Astrocyte (in vitro differentiated cells and primary cell): ENCODE measurements at regions not wholly inside any gene's neighbourhood (a gene's known extent, or its start where the extent isn't known, plus 50 kb on each side); places are given as distances from the start of the nearest gene placed in this dataset.

Source experiments
- DNase-seq: peaks from one replicate; pipeline ENCODE4 v3.0.0-alpha.2; 2010; ENCODE audit warnings: low read depth
- FAIRE-seq: peaks from 2 replicates; lab custom pipeline; 2011; peaks lifted over from hg19 to GRCh38; lab: Jason Lieb, UNC
- H2AFZ ChIP-seq: 2 replicates; pipeline ENCODE4 v1.6.0; 2012; ENCODE audit warnings: low read depth, low read length, inconsistent platforms
- H3K27ac ChIP-seq: 2 replicates; pipeline ENCODE4 v1.5.1; 2011; ENCODE audit warnings: low read depth, low read length, inconsistent platforms
- H3K27me3 ChIP-seq: 2 replicates; pipeline ENCODE4 v1.6.0; 2011; ENCODE audit warnings: low read length, inconsistent platforms; ENCODE audit not compliant: insufficient read depth
- H3K36me3 ChIP-seq: 2 replicates; pipeline ENCODE4 v1.5.1; 2011; ENCODE audit warnings: low read length, inconsistent platforms; ENCODE audit not compliant: insufficient read depth
- H3K4me1 ChIP-seq: 2 replicates; pipeline ENCODE4 v1.5.1; 2011; ENCODE audit warnings: low read length, inconsistent platforms; ENCODE audit not compliant: insufficient read depth
- H3K4me2 ChIP-seq: 2 replicates; pipeline ENCODE4 v1.6.0; 2012; ENCODE audit warnings: low read length, inconsistent platforms
- H3K4me3 ChIP-seq: 2 replicates; pipeline ENCODE4 v1.5.1; 2011; ENCODE audit warnings: low read depth, mild to moderate bottlenecking, low read length, inconsistent platforms; ENCODE audit not compliant: insufficient read depth
- H3K79me2 ChIP-seq: 2 replicates; pipeline ENCODE4 v1.6.0; 2012; ENCODE audit warnings: mild to moderate bottlenecking, low read length, inconsistent platforms; ENCODE audit not compliant: insufficient read depth
- H3K9ac ChIP-seq: 2 replicates; pipeline ENCODE4 v1.6.0; 2012; ENCODE audit warnings: mild to moderate bottlenecking, low read length, inconsistent platforms
- H3K9me3 ChIP-seq: 2 replicates; pipeline ENCODE4 v1.5.1; 2012; ENCODE audit warnings: low read depth, mild to moderate bottlenecking, low read length, inconsistent platforms; ENCODE audit not compliant: insufficient read depth
- H4K20me1 ChIP-seq: 2 replicates; pipeline ENCODE4 v1.6.0; 2012; ENCODE audit warnings: low read length, inconsistent platforms; ENCODE audit not compliant: insufficient read depth
- H3K27ac Mint-ChIP-seq: one replicate; pipeline ENCODE4 v1.8.0; 2021; ENCODE audit warnings: mild to moderate bottlenecking, mixed read lengths; ENCODE audit not compliant: unreplicated experiment
- H3K27me3 Mint-ChIP-seq: one replicate; pipeline ENCODE4 v1.8.0; 2021; ENCODE audit warnings: low read depth, mixed read lengths; ENCODE audit not compliant: unreplicated experiment
- H3K36me3 Mint-ChIP-seq: one replicate; pipeline ENCODE4 v1.8.0; 2021; ENCODE audit warnings: low read depth, mixed read lengths; ENCODE audit not compliant: unreplicated experiment
- H3K4me1 Mint-ChIP-seq: one replicate; pipeline ENCODE4 v1.8.0; 2021; ENCODE audit warnings: low read depth, mixed read lengths; ENCODE audit not compliant: unreplicated experiment
- H3K4me3 Mint-ChIP-seq: one replicate; pipeline ENCODE4 v1.8.0; 2021; ENCODE audit warnings: mild to moderate bottlenecking, moderate library complexity, mixed read lengths; ENCODE audit not compliant: unreplicated experiment
- H3K9me3 Mint-ChIP-seq: one replicate; pipeline ENCODE4 v1.8.0; 2021; ENCODE audit warnings: mild to moderate bottlenecking, mixed read lengths; ENCODE audit not compliant: unreplicated experiment
- CTCF ChIP-seq: IDR thresholded peaks from 2 replicates; pipeline ENCODE4 v1.5.1; 2011; ENCODE audit warnings: low read depth, mild to moderate bottlenecking, inconsistent platforms, low read length, moderate library complexity; ENCODE audit not compliant: insufficient read depth
- EZH2 ChIP-seq: IDR thresholded peaks from 2 replicates; pipeline ENCODE4 v1.6.1; 2012; ENCODE audit warnings: mild to moderate bottlenecking, low read length, inconsistent platforms; ENCODE audit not compliant: insufficient read depth

- Histone ChIP-seq H3K27ac (no peak overlapping the region), H2AFZ (no peak overlapping the region), H4K20me1 (no peaks in the 10 kb centered on the region), H3K9me3 (no peaks in the 10 kb centered on the region), H3K4me2 (no peak overlapping the region), H3K4me3 (no peak overlapping the region), H3K4me1 (no peaks in the 10 kb centered on the region), H3K27me3 (no peaks in the 10 kb centered on the region), H3K79me2 (no peaks in the 10 kb centered on the region), H3K9ac (no peak overlapping the region), H3K36me3 (no peaks in the 10 kb centered on the region)
- Mint-ChIP-seq H3K27ac (no peak overlapping the region), H3K9me3 (peaks cover 2% of the 10 kb centered on the region), H3K36me3 (no peaks in the 10 kb centered on the region), H3K4me1 (peaks cover 4% of the 10 kb centered on the region), H3K4me3 (no peak overlapping the region), H3K27me3 (no peaks in the 10 kb centered on the region)
- DNase-seq (no peak), FAIRE-seq (no peak)
- TF ChIP-seq CTCF (no peak), EZH2 (no peak)
Measured at GRCh38 chr6:148625609-148626008, 121.2 kb upstream of the UST start.

GRCh38 chr6:148628251-148628650 lies 118.6 kb upstream of the UST start:
- Mint-ChIP-seq H3K27ac (no peak overlapping the region), H3K9me3 (no peaks in the 10 kb centered on the region), H3K27me3 (no peaks in the 10 kb centered on the region), H3K4me1 (peaks cover 4% of the 10 kb centered on the region), H3K4me3 (no peak overlapping the region), H3K36me3 (no peaks in the 10 kb centered on the region)
- Histone ChIP-seq H2AFZ (no peak overlapping the region), H3K9ac (no peak overlapping the region), H3K36me3 (no peaks in the 10 kb centered on the region), H3K79me2 (no peaks in the 10 kb centered on the region), H3K27me3 (no peaks in the 10 kb centered on the region), H3K9me3 (no peaks in the 10 kb centered on the region), H3K4me2 (no peak overlapping the region), H3K4me1 (no peaks in the 10 kb centered on the region), H3K4me3 (no peak overlapping the region), H4K20me1 (no peaks in the 10 kb centered on the region), H3K27ac (no peak overlapping the region)
- DNase-seq (no peak), FAIRE-seq (no peak)
- no peak for TF ChIP-seq EZH2
- TF ChIP-seq CTCF = no peak

GRCh38 chr6:148629181-148629580 lies 117.6 kb upstream of the UST start:
- H4K20me1 ChIP-seq = no peaks in the 10 kb centered on the region
- H3K27me3 ChIP-seq = no peaks in the 10 kb centered on the region
- no peaks in the 10 kb centered on the region for H3K9me3 Mint-ChIP-seq
- FAIRE-seq = peak; percentile 58
- no peak overlapping the region for H3K4me2 ChIP-seq
- no peaks in the 10 kb centered on the region for H3K27me3 Mint-ChIP-seq
- no peaks in the 10 kb centered on the region for H3K79me2 ChIP-seq
- H3K4me1 Mint-ChIP-seq = peaks cover 4% of the 10 kb centered on the region
- no peak overlapping the region for H2AFZ ChIP-seq
- no peak overlapping the region for H3K27ac ChIP-seq
- no peaks in the 10 kb centered on the region for H3K36me3 Mint-ChIP-seq
- no peak overlapping the region for H3K27ac Mint-ChIP-seq
- H3K9me3 ChIP-seq = no peaks in the 10 kb centered on the region
- H3K36me3 ChIP-seq = no peaks in the 10 kb centered on the region
- H3K4me3 ChIP-seq = no peak overlapping the region
- H3K4me3 Mint-ChIP-seq = no peak overlapping the region
- TF ChIP-seq CTCF (no peak), EZH2 (no peak)
- H3K9ac ChIP-seq = no peak overlapping the region
- H3K4me1 ChIP-seq = no peaks in the 10 kb centered on the region
- no peak for DNase-seq
